ENCODE measurements at regions not wholly inside any gene's neighbourhood (a gene's known extent, or its start where the extent isn't known, plus 50 kb on each side); places are given as distances from the start of the nearest gene placed in this dataset.

GRCh38 chr13:34048652-34049051, 230.7 kb downstream of the RFC3 start:
- H3K4me1 Mint-ChIP-seq (ENCODE audit: low read depth in 2 of 2), result no peaks in the 10 kb centered on the region
- DNase-seq (ENCODE audit: low spot score), result no peak
- H3K27me3 Mint-ChIP-seq, result no peaks in the 10 kb centered on the region
- no peak overlapping the region for H3K27ac Mint-ChIP-seq
- ATAC-seq, result no peak
- no peak overlapping the region for H3K4me3 Mint-ChIP-seq
- peaks cover 19% of the 10 kb centered on the region for H3K9me3 Mint-ChIP-seq
- H3K36me3 Mint-ChIP-seq, result peaks cover 11% of the 10 kb centered on the region

- no peaks in the 10 kb centered on the region for H3K4me1 Mint-ChIP-seq (ENCODE audit: low read depth in 2 of 2)
- peaks cover 11% of the 10 kb centered on the region for H3K36me3 Mint-ChIP-seq
- no peak overlapping the region for H3K4me3 Mint-ChIP-seq
- H3K9me3 Mint-ChIP-seq, result peaks cover 17% of the 10 kb centered on the region
- no peak for DNase-seq (ENCODE audit: low spot score)
- no peak overlapping the region for H3K27ac Mint-ChIP-seq
- no peaks in the 10 kb centered on the region for H3K27me3 Mint-ChIP-seq
- ATAC-seq, result no peak
Measured at GRCh38 chr13:34056733-34057258, 238.8 kb downstream of the RFC3 start.

- Mint-ChIP-seq H3K9me3 (peaks cover 14% of the 10 kb centered on the region), H3K27me3 (no peaks in the 10 kb centered on the region), H3K4me1 (ENCODE audit: low read depth in 2 of 2) (no peaks in the 10 kb centered on the region), H3K4me3 (no peak overlapping the region), H3K36me3 (no peaks in the 10 kb centered on the region), H3K27ac (no peak overlapping the region)
- ATAC-seq (no peak), DNase-seq (ENCODE audit: low spot score) (no peak)
Measured at GRCh38 chr13:34064456-34065205, 246.7 kb downstream of the RFC3 start.

- H3K36me3 Mint-ChIP-seq, result no peaks in the 10 kb centered on the region
- DNase-seq (ENCODE audit: low spot score), result no peak
- no peak overlapping the region for H3K27ac Mint-ChIP-seq
- ATAC-seq, result no peak
- H3K4me3 Mint-ChIP-seq, result no peak overlapping the region
- H3K9me3 Mint-ChIP-seq, result peaks cover 11% of the 10 kb centered on the region
- H3K4me1 Mint-ChIP-seq (ENCODE audit: low read depth in 2 of 2), result no peaks in the 10 kb centered on the region
- no peaks in the 10 kb centered on the region for H3K27me3 Mint-ChIP-seq
Measured at GRCh38 chr13:34065928-34066327, 248.0 kb downstream of the RFC3 start.

GRCh38 chr13:34066344-34066743, 248.4 kb downstream of the RFC3 start:
- Mint-ChIP-seq H3K27me3 (no peaks in the 10 kb centered on the region), H3K36me3 (no peaks in the 10 kb centered on the region), H3K4me1 (ENCODE audit: low read depth in 2 of 2) (no peaks in the 10 kb centered on the region), H3K4me3 (no peak overlapping the region), H3K27ac (no peak overlapping the region), H3K9me3 (peaks cover 14% of the 10 kb centered on the region)
- DNase-seq (ENCODE audit: low spot score) (no peak), ATAC-seq (no peak)

- Mint-ChIP-seq H3K27me3 (no peaks in the 10 kb centered on the region), H3K27ac (no peak overlapping the region), H3K9me3 (peaks cover 16% of the 10 kb centered on the region), H3K4me1 (ENCODE audit: low read depth in 2 of 2) (no peaks in the 10 kb centered on the region), H3K36me3 (no peaks in the 10 kb centered on the region), H3K4me3 (no peak overlapping the region)
- DNase-seq (ENCODE audit: low spot score) (no peak), ATAC-seq (no peak)
Measured at GRCh38 chr13:34070006-34070405, 252.1 kb downstream of the RFC3 start.

- no peak overlapping the region for H3K4me3 Mint-ChIP-seq
- no peaks in the 10 kb centered on the region for H3K4me1 Mint-ChIP-seq (ENCODE audit: low read depth in 2 of 2)
- H3K27ac Mint-ChIP-seq, result no peak overlapping the region
- no peak for ATAC-seq
- no peak for DNase-seq (ENCODE audit: low spot score)
- peaks cover 15% of the 10 kb centered on the region for H3K9me3 Mint-ChIP-seq
- no peaks in the 10 kb centered on the region for H3K36me3 Mint-ChIP-seq
- no peaks in the 10 kb centered on the region for H3K27me3 Mint-ChIP-seq
Measured at GRCh38 chr13:34070544-34071303, 252.8 kb downstream of the RFC3 start.

- H3K36me3 Mint-ChIP-seq, result no peaks in the 10 kb centered on the region
- peaks cover 9% of the 10 kb centered on the region for H3K9me3 Mint-ChIP-seq
- DNase-seq (ENCODE audit: low spot score) (no peak), ATAC-seq (no peak)
- H3K27ac Mint-ChIP-seq, result no peak overlapping the region
- H3K4me1 Mint-ChIP-seq (ENCODE audit: low read depth in 2 of 2), result no peaks in the 10 kb centered on the region
- no peak overlapping the region for H3K4me3 Mint-ChIP-seq
- no peaks in the 10 kb centered on the region for H3K27me3 Mint-ChIP-seq
Measured at GRCh38 chr13:34076319-34076718, 258.4 kb downstream of the RFC3 start.

GRCh38 chr13:34076943-34077703, 259.2 kb downstream of the RFC3 start:
- H3K36me3 Mint-ChIP-seq, result no peaks in the 10 kb centered on the region
- ATAC-seq (no peak), DNase-seq (ENCODE audit: low spot score) (no peak)
- no peaks in the 10 kb centered on the region for H3K27me3 Mint-ChIP-seq
- H3K4me1 Mint-ChIP-seq (ENCODE audit: low read depth in 2 of 2), result no peaks in the 10 kb centered on the region
- H3K4me3 Mint-ChIP-seq, result no peak overlapping the region
- H3K9me3 Mint-ChIP-seq, result peaks cover 7% of the 10 kb centered on the region
- H3K27ac Mint-ChIP-seq, result no peak overlapping the region

GRCh38 chr13:34078334-34078999, 260.5 kb downstream of the RFC3 start:
- H3K4me3 Mint-ChIP-seq, result no peak overlapping the region
- peak in 1 of 2 donors; percentile 17 for ATAC-seq
- no peak for DNase-seq (ENCODE audit: low spot score)
- no peak overlapping the region for H3K27ac Mint-ChIP-seq
- peaks cover 3% of the 10 kb centered on the region for H3K9me3 Mint-ChIP-seq
- no peaks in the 10 kb centered on the region for H3K27me3 Mint-ChIP-seq
- H3K4me1 Mint-ChIP-seq (ENCODE audit: low read depth in 2 of 2), result no peaks in the 10 kb centered on the region
- no peaks in the 10 kb centered on the region for H3K36me3 Mint-ChIP-seq

- Mint-ChIP-seq H3K9me3 (peaks cover 16% of the 10 kb centered on the region), H3K4me1 (ENCODE audit: low read depth in 2 of 2) (no peaks in the 10 kb centered on the region), H3K4me3 (no peak overlapping the region), H3K27me3 (no peaks in the 10 kb centered on the region), H3K27ac (no peak overlapping the region), H3K36me3 (no peaks in the 10 kb centered on the region)
- DNase-seq (ENCODE audit: low spot score) (no peak), ATAC-seq (no peak)
Measured at GRCh38 chr13:34085204-34085603, 267.3 kb downstream of the RFC3 start.

GRCh38 chr13:34086281-34086680, 268.3 kb downstream of the RFC3 start:
- Mint-ChIP-seq H3K4me3 (no peak overlapping the region), H3K9me3 (peaks cover 20% of the 10 kb centered on the region), H3K27ac (no peak overlapping the region), H3K27me3 (no peaks in the 10 kb centered on the region), H3K4me1 (ENCODE audit: low read depth in 2 of 2) (no peaks in the 10 kb centered on the region), H3K36me3 (no peaks in the 10 kb centered on the region)
- ATAC-seq, result no peak
- no peak for DNase-seq (ENCODE audit: low spot score)

GRCh38 chr13:34087791-34088190, 269.8 kb downstream of the RFC3 start:
- ATAC-seq (no peak), DNase-seq (ENCODE audit: low spot score) (no peak)
- Mint-ChIP-seq H3K27ac (no peak overlapping the region), H3K4me1 (ENCODE audit: low read depth in 2 of 2) (no peaks in the 10 kb centered on the region), H3K36me3 (no peaks in the 10 kb centered on the region), H3K4me3 (no peak overlapping the region), H3K9me3 (peaks cover 20% of the 10 kb centered on the region), H3K27me3 (no peaks in the 10 kb centered on the region)
